ENCODE measurements at regions not wholly inside any gene's neighbourhood (a gene's known extent, or its start where the extent isn't known, plus 50 kb on each side); places are given as distances from the start of the nearest gene placed in this dataset.
"Not testable (repeated sequence)": the region's sequence is repeated elsewhere in the genome, so short reads cannot be mapped to it uniquely, and the experiment has no call there.

- ATAC-seq (ENCODE audit: insufficient number of reproducible peaks, low FRiP score, low read depth): no peak
- H3K27me3 ChIP-seq (replicated peaks; ENCODE audit: insufficient read depth): no peaks in the 10 kb centered on the region
- no peak overlapping the region for H3K4me3 ChIP-seq
- no peak for DNase-seq (ENCODE audit: low spot score)
- no peaks in the 10 kb centered on the region for H3K9me3 ChIP-seq
- no peaks in the 10 kb centered on the region for H3K4me1 ChIP-seq (ENCODE audit: control insufficient read depth in 1 of 2, low read depth in 2 of 2)
- no peaks in the 10 kb centered on the region for H3K36me3 ChIP-seq
- TF ChIP-seq, protein P1, sequence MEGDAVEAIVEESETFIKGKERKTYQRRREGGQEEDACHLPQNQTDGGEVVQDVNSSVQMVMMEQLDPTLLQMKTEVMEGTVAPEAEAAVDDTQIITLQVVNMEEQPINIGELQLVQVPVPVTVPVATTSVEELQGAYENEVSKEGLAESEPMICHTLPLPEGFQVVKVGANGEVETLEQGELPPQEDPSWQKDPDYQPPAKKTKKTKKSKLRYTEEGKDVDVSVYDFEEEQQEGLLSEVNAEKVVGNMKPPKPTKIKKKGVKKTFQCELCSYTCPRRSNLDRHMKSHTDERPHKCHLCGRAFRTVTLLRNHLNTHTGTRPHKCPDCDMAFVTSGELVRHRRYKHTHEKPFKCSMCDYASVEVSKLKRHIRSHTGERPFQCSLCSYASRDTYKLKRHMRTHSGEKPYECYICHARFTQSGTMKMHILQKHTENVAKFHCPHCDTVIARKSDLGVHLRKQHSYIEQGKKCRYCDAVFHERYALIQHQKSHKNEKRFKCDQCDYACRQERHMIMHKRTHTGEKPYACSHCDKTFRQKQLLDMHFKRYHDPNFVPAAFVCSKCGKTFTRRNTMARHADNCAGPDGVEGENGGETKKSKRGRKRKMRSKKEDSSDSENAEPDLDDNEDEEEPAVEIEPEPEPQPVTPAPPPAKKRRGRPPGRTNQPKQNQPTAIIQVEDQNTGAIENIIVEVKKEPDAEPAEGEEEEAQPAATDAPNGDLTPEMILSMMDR (IDR thresholded peaks at IDR 0.05): no peak
- H3K27ac ChIP-seq: no peak overlapping the region
Observed at GRCh38 chr1:199243423-199244061, 604.7 kb downstream of the PTPRC start.

DNA sequence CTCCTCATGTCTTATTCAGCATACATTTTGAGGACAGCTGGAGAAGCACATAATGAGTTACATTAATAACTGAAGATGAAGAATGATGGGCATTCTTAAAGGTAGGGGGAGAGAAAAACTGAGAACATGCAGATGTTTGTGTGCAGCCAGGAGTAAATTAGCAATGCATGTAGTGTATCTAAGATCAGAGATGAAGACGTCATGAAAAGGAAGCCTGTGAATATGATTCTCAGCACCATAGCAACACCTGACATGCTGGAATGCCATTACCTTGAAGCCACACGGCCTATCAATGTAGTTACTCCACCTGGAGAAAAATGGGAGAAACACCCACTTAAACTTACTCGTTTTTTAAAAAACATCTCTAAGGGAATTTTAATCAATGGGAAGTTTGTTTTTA, 607.1 kb downstream of the PTPRC start:
- Histone ChIP-seq H3K4me3 (no peak overlapping the region), H3K27me3 (replicated peaks; ENCODE audit: insufficient read depth) (no peaks in the 10 kb centered on the region), H3K9me3 (no peaks in the 10 kb centered on the region), H3K27ac (no peak overlapping the region), H3K36me3 (no peaks in the 10 kb centered on the region), H3K4me1 (ENCODE audit: control insufficient read depth in 1 of 2, low read depth in 2 of 2) (no peaks in the 10 kb centered on the region)
- no peak for ATAC-seq (ENCODE audit: insufficient number of reproducible peaks, low FRiP score, low read depth)
- no peak for DNase-seq (ENCODE audit: low spot score)
- TF ChIP-seq, protein P1 (IDR thresholded peaks at IDR 0.05): no peak

- Histone ChIP-seq H3K4me1 (ENCODE audit: control insufficient read depth in 1 of 2, low read depth in 2 of 2) (no peaks in the 10 kb centered on the region), H3K36me3 (no peaks in the 10 kb centered on the region), H3K27me3 (replicated peaks; ENCODE audit: insufficient read depth) (no peaks in the 10 kb centered on the region), H3K9me3 (no peaks in the 10 kb centered on the region), H3K4me3 (no peak overlapping the region), H3K27ac (no peak overlapping the region)
- ATAC-seq (ENCODE audit: insufficient number of reproducible peaks, low FRiP score, low read depth): no peak
- DNase-seq (ENCODE audit: low spot score): no peak
- TF ChIP-seq, protein P1 (IDR thresholded peaks at IDR 0.05): no peak
Observed at GRCh38 chr1:199246716-199247115, 607.9 kb downstream of the PTPRC start.

- TF ChIP-seq, protein P1 (IDR thresholded peaks at IDR 0.05): no peak
- Histone ChIP-seq H3K4me1 (ENCODE audit: control insufficient read depth in 1 of 2, low read depth in 2 of 2) (no peaks in the 10 kb centered on the region), H3K4me3 (no peak overlapping the region), H3K9me3 (no peaks in the 10 kb centered on the region), H3K36me3 (no peaks in the 10 kb centered on the region), H3K27me3 (replicated peaks; ENCODE audit: insufficient read depth) (no peaks in the 10 kb centered on the region), H3K27ac (no peak overlapping the region)
- ATAC-seq (ENCODE audit: insufficient number of reproducible peaks, low FRiP score, low read depth) (no peak), DNase-seq (ENCODE audit: low spot score) (no peak)
Observed at GRCh38 chr1:199247891-199248290, 609.1 kb downstream of the PTPRC start.

- ATAC-seq (ENCODE audit: insufficient number of reproducible peaks, low FRiP score, low read depth); H3K36me3 ChIP-seq; DNase-seq (ENCODE audit: low spot score); H3K4me1 ChIP-seq (ENCODE audit: control insufficient read depth in 1 of 2, low read depth in 2 of 2); H3K4me3 ChIP-seq; H3K27me3 ChIP-seq (replicated peaks; ENCODE audit: insufficient read depth); H3K9me3 ChIP-seq; H3K27ac ChIP-seq: not testable (repeated sequence)
Observed at GRCh38 chr1:199254040-199254439, 615.2 kb downstream of the PTPRC start.

DNA sequence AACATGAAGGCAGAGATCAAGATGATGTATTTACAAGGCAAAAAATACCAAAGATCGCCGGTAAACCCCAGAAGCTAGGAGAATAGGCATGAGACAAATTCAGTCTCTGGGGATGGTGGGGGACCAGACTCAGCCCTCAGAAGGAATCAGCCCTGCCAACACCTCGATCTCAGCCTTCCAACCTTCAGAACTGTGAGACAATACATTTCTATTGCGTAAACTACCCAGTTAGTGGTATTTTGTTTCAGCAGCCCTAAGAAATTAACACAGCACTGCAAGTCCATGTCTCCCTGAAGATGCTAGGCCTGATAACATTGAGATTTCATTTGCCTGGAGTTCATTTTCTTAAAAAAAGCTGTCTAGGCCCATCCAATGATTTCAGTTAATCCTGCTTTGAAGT, 622.5 kb downstream of the PTPRC start:
- TF ChIP-seq, protein P1 (IDR thresholded peaks at IDR 0.05): no peak
- ATAC-seq (ENCODE audit: insufficient number of reproducible peaks, low FRiP score, low read depth): no peak

More for the DNA sequence above, 622.5 kb downstream of the PTPRC start:
- DNase-seq (ENCODE audit: low spot score): no peak
- H3K4me1 ChIP-seq (ENCODE audit: control insufficient read depth in 1 of 2, low read depth in 2 of 2): no peaks in the 10 kb centered on the region
- no peaks in the 10 kb centered on the region for H3K36me3 ChIP-seq
- H3K4me3 ChIP-seq: no peak overlapping the region
- no peaks in the 10 kb centered on the region for H3K9me3 ChIP-seq
- H3K27me3 ChIP-seq (replicated peaks; ENCODE audit: insufficient read depth): no peaks in the 10 kb centered on the region
- no peak overlapping the region for H3K27ac ChIP-seq

All from thoracic aorta (tissue), 2 donors.